HG02840 (cell line): ENCODE measurements at regions not wholly inside any gene's neighbourhood (a gene's known extent, or its start where the extent isn't known, plus 50 kb on each side); places are given as distances from the start of the nearest gene placed in this dataset.

Experiments used
- ATAC-seq: cut with Tn5 transposase; IDR thresholded peaks from one replicate; pipeline ENCODE4 v1.9.1; 2021; ENCODE audit warnings: mild to moderate bottlenecking, moderate library complexity, moderate number of reproducible peaks; ENCODE audit not compliant: unreplicated experiment, low FRiP score

DNA sequence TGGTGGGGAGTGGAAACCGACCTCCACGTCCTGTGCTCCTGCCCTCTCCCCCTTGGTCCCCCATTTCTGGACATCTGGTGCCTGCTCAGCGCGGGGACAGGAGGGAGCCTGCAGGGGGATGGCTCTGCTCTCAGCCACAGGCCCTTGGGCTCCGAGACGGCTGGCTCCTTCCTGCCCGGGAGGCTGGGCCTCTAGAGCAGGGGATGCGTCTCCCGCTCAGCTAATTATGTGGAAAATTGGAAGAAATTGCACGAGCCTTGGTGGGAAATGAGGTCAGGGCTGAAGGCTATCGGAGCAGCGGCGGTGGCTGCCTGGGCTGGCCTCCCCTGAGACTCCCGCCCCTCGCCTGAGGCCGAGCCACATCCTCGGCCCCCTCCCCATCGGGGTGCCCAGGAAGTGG lies 154.6 kb upstream of the CIBAR2 start:
- no peak for ATAC-seq

- ATAC-seq: no peak
Observed at GRCh38 chr16:85267414-85267945, 155.2 kb upstream of the CIBAR2 start.

- no peak for ATAC-seq
Observed at GRCh38 chr16:85269165-85269564, 156.9 kb upstream of the CIBAR2 start.

DNA sequence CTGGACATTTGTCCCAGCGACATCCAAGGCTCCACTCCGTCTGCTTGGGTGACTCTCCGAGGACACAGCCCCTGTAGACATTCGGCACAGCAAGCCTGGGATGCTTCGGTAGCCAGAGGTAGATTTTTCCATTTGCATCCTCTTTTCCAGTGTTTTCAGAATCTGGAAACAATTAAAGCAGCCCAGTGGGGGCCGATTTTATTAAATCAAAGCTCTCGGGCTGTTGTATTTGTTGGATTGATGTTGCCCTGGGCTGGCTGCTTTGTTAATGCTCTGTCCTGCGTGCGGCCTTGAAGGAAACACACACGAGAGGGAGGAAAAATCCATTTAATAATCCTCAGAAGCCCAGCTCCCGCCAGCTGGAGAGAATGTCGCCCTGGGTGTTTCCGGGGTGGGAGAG lies 158.1 kb upstream of the CIBAR2 start:
- ATAC-seq: no peak

DNA sequence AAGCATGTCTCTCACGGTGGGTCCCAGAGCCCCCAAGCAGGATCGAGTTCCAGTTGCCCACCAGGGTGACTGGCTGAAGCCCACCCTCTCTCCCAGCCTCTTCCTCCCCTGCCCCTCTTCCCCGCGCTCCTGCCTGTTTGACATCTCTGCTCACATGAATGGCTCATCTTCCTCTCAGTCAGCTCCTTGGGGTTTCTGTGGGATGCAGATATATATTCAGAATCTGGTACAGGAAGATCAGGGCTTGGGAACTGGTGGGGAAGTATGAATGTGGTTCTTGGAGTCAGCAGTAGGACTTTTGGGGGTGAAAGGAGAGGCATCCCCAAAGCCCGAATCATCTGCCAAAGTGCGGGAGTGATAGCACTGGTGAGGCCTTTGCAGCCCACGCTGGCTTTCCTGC lies 158.9 kb upstream of the CIBAR2 start:
- no peak for ATAC-seq

DNA sequence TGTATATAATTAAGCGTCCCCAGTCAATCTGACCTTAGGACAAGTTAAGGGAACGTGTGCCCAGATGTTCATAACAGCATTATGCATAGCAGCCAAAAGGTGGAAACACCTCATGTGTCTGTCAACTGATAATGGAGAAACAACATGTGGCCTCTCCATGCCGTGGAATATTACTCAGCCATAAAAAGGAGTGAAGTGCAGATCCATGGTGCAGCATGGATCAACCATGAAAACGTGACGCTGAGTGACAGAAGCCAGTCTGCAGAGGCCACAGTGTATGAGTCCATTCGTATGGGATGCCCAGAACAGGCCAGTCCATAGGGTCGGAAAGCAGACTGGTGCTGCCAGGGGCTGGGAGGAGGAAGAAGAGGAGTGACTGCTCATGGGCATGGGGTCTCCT lies 161.0 kb upstream of the CIBAR2 start:
- ATAC-seq: no peak

GRCh38 chr16:85274501-85274900 lies 162.2 kb upstream of the CIBAR2 start:
- ATAC-seq: no peak

GRCh38 chr16:85274924-85275323 lies 162.7 kb upstream of the CIBAR2 start:
- ATAC-seq: no peak

DNA sequence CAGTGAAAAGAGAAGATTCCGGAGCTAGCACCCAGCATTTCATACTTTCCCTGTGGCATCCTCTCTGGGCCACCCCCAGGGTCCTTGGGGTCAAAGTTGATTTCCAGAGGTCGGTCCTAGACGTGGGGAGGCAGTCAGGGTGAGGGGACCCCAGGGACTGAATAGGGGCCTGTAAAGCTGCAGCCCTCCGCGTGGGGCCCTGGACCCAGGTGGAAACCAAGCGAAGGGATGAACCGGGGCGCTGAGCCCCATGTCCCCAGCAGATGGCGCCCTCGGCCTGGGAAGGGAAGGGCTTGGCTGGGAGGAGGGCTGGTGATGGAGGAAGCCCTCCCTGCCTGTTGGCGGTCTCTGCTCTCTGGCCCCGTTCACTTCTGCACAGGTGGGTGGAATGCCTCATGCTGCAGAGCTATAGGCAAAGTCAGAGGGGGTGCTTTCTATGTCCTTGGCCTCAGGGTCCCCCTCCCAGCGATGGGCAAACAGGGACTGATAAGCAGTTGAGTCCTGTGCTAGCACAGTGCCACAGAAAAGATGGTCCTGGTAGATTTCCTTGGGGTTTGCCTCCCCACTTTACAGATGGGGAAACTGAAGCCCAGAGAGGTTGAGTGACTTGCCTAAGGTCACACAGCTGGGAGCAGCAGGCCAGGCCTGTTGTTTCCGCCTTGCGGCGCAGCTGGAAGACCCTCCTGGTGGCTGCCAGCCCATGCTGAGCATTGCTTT lies 163.4 kb upstream of the CIBAR2 start:
- no peak for ATAC-seq

GRCh38 chr16:85276258-85276657 lies 164.0 kb upstream of the CIBAR2 start:
- ATAC-seq: no peak

DNA sequence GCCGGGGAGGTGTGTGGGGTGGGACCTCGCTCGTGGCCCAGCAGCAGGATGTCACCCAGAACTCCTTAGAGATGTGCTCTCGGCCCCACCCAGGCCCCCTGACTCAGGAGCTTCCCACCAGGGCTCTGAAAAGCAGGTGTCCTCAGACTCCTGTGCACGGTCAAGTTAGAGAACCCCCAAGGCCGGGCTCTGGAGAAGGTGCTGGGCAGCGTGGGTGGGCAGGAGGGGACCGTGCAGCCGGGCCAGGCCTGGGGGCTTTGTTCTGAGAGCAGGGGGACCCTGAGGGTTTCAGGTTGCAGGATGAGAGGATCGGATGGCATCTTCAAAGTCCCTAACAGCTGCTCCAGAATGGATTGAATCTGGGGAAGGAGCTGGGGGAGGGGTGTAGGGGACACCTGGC lies 164.4 kb upstream of the CIBAR2 start:
- no peak for ATAC-seq

- ATAC-seq: no peak
Observed at GRCh38 chr16:85278839-85279238, 166.6 kb upstream of the CIBAR2 start.

GRCh38 chr16:85279402-85279801 lies 167.1 kb upstream of the CIBAR2 start:
- ATAC-seq: no peak

DNA sequence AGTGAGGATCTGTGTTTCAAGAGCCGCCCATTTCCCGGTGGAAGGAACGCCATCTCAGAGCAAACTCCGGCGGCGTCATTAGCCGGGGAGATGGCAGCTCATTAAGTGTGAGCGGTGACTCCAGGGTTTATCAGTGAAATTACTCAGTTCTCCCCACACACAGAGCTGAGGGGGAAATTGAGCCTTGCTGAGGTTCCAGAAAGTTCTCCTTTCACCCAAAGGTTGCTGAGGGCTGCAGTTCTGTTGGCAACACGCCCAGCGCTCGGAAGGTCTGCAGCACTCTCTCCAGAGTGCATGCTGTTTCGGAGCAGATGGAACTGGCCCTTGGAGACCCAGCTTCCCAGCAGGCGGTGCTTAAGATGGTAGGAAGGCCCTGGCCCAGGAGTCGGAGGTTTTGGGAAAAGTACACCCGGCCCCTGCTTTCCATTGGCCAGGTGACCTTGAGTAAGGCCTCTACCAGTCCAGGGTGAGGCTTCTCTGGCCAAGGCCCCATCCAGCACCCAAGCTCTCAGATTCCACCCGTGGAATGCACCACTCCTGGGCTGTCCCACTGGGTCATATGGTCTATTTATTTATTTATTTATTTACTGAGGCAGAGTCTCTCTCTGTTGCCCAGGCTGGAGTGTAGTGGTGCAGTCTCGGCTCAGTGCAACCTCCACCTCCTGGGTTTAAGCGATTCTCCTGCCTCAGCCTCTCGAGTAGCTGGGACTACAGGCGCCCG lies 167.7 kb upstream of the CIBAR2 start:
- no peak for ATAC-seq

GRCh38 chr16:85281181-85281580 lies 168.9 kb upstream of the CIBAR2 start:
- ATAC-seq: no peak

GRCh38 chr16:85282842-85283241 lies 170.6 kb upstream of the CIBAR2 start:
- no peak for ATAC-seq

DNA sequence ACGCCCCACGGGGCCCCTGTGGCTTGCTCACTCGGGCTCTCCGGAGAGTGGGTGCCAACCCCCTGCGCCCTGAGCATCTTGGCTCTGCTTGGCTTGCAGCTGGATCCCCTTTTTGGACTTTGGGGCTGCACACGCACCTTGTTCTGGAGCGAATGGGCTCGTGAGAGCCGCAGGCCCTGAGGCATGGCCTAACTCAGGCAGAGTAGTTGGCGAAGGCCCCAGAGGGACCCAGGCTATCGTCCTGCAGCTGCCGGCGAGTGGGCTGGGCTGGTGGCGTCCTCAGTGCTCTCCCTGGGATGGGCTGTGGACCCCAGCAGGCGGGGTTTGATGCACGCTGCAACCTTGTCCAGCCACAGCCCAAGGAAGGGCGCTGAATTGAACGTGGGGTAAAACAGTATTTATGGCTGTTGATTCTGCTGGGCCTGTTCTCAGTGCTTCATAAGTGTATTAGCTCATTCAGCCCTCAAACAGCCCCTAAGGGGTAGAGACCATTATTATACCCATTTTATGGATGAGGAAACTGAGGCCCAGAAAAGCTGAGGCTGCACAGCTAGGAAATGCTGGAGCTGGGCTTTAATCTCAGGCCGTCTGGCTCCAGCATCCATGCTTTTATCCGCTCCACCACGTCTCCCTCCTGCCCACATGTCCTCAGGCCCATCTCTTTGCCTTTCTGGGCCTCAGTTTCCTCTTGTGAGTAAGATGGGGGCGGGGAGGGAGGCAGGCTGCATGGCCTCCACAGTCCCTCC lies 171.2 kb upstream of the CIBAR2 start:
- ATAC-seq: no peak

DNA sequence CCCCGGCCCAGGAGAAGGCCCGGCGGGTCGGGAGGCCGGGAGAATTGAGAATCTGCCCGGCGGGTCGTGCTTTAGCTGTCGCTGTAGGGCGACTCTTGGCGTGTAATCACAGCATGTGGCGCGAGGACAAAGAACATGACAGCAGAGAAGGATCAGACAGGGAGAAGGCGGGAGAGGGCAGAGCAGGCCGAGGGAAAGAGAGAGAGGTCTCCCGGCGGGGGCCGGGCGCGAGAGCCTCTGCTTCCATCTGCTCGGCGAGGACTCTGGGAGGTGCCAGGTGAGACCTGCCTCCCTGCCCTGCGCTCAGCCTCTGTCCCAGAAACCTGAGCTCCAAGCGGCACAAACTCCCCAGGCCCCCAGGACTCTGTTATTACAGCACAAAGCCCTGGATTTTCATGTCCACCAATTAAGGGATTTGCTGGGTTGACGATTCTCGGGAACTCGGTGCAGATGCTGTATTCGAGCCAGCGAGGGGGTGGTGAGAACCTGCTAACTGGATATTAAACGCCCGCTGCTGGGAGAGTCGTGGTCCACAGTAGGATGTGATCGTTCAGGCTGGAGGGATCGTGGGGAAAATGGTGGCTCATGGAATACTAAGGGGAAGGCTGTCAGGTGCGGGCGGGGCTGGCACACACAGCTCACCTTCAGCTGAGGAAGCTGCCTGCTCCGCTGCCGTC lies 172.0 kb upstream of the CIBAR2 start:
- ATAC-seq: no peak

DNA sequence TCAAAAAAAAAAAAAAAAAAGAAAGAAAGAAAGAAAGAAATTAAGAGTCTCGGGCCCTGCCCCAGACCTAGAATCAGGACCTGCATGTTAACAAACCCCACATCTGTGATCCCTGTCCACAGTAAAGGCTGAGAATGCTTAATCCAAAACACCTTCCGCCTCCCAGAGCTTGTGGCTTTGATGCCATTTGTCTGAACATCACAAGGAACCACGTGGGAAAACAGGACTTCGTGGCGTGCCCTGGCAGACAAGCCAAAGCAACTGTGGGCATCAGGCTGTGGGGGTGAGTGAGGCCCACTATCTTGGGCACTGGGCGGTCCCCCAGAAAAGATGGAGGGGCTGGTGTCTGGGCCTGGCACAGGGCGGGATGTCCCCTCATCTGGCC lies 173.4 kb upstream of the CIBAR2 start:
- no peak for ATAC-seq

DNA sequence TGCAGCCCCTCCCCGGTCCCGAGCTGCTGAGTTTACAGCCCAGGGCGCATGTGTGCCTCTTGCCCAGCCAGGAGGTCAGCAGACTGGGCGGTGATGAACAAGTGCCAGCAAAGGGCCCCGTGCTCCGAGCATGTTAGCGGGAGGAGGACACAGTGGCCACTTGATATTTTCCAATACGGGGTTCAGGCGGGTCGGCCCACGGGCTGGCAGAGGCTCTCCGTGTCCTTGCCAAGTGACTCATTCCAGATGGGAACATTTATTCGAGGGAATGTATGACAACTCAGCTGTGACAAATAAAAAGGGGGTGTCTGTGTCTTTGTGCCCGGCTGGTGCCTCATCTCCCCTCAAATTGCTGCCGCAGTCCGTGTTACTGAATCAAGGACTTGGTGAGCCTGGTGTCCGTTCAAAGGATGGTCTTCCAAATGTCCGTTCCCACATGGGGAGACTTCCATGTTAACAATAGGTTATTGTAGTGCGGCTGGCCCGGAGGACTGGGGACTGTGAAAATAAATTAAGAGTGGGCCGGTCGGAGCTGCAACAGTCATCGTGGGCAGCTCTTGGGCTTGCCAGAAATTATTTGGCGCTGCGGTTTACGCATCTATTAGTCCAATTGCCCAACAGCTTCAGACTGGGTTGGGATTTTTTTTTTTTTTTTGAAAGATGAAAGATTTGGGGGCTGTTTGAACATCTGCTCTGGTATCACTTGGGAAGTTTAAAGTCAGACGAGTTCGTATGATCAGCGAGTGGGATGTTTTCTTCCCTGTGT lies 174.0 kb upstream of the CIBAR2 start:
- no peak for ATAC-seq
